GM12878 (cell line): ENCODE measurements at regions not wholly inside any gene's neighbourhood (a gene's known extent, or its start where the extent isn't known, plus 50 kb on each side); places are given as distances from the start of the nearest gene placed in this dataset.

Experiments
- ATAC-seq: fragments of 200-7000 bp; cut with Tn5 transposase; 3 replicates; pipeline ENCODE4 v1.9.1; 2020; ENCODE audit warnings: mild to moderate bottlenecking, moderate library complexity
- BruUV-seq: library from RNA; stranded (reverse); fragments of 400-500 nt; replicated peaks from 2 replicates; lab custom pipeline; 2021; lab: Mats Ljungman, UMichigan
- CTCF ChIA-PET: fragments of 300-600 bp; sonication (Branson Sonifier 250); formaldehyde crosslinking; extraction: SDS; loops from one replicate; lab custom pipeline; 2021; ENCODE audit warnings: inconsistent platforms; lab: Yijun Ruan, JAX
- POLR2A ChIA-PET: fragments of 350-600 bp; formaldehyde crosslinking; extraction: SDS; loops from one replicate; lab custom pipeline; 2021; ENCODE audit warnings: inconsistent platforms; lab: Charles Lee
- RAD21 ChIA-PET: fragments of 300-600 bp; sonication (Branson Sonifier 250); formaldehyde crosslinking; loops from one replicate; lab custom pipeline; 2023; ENCODE audit warnings: antibody characterized with exemption; ENCODE audit not compliant: unreplicated experiment; lab: Charles Lee
- SMC1A ChIA-PET: fragments of 300-600 bp; sonication (Branson Sonifier 250); formaldehyde crosslinking; loops from one replicate; lab custom pipeline; 2023; ENCODE audit not compliant: unreplicated experiment, uncharacterized antibody; lab: Charles Lee
- DNase-seq: peaks from one replicate; pipeline ENCODE4 v3.0.0-alpha.2; 2011; ENCODE audit warnings: low read depth, low spot score
- FAIRE-seq: peaks from 3 replicates; lab custom pipeline; 2011; peaks lifted over from hg19 to GRCh38; lab: Jason Lieb, UNC
- H2AFZ ChIP-seq: 2 replicates; pipeline ENCODE4 v1.6.0; 2011; ENCODE audit warnings: low read depth, low read length, control low read depth; ENCODE audit not compliant: control insufficient read depth
- H3K27ac ChIP-seq: 2 replicates; pipeline ENCODE4 v1.5.1; 2011; ENCODE audit warnings: control low read depth; ENCODE audit not compliant: control insufficient read depth, insufficient read depth
- H3K27me3 ChIP-seq, 2 experiments: replicated peaks in 1 of 2; 2 replicates each; pipeline versions ENCODE4 v1.6.0 to v1.6.1; 2011; ENCODE audit warnings: low read length in 1 of 2; ENCODE audit not compliant: control insufficient read depth in 2 of 2, insufficient read depth in 2 of 2
- H3K36me3 ChIP-seq, 2 experiments: 2 replicates each; pipeline ENCODE4 v1.5.1; 2011; ENCODE audit warnings: low read length in 1 of 2; ENCODE audit not compliant: control insufficient read depth in 2 of 2, insufficient read depth in 2 of 2
- H3K4me1 ChIP-seq: 2 replicates; pipeline ENCODE4 v1.6.1; 2011; ENCODE audit warnings: mild to moderate bottlenecking, low read length, moderate library complexity, mixed read lengths; ENCODE audit not compliant: control insufficient read depth, insufficient read depth
- H3K4me2 ChIP-seq: 2 replicates; pipeline ENCODE4 v1.6.0; 2011; ENCODE audit warnings: control low read depth; ENCODE audit not compliant: control insufficient read depth, insufficient read depth
- H3K4me3 ChIP-seq: fragments of 200-600 bp; sonication (generic); 2 replicates; pipeline ENCODE4 v1.5.1; 2016
- H3K79me2 ChIP-seq: 2 replicates; pipeline ENCODE4 v1.6.0; 2011; ENCODE audit warnings: low read length; ENCODE audit not compliant: control insufficient read depth, insufficient read depth
- H3K9ac ChIP-seq: 2 replicates; pipeline ENCODE4 v1.8.0; 2011; ENCODE audit warnings: low read length, control low read depth, mixed read lengths; ENCODE audit not compliant: control insufficient read depth, insufficient read depth
- H3K9me3 ChIP-seq: replicated peaks from 3 replicates; pipeline ENCODE4 v1.5.1; 2011; ENCODE audit warnings: mild to moderate bottlenecking, low read length; ENCODE audit not compliant: control insufficient read depth, insufficient read depth
- H4K20me1 ChIP-seq: 2 replicates; pipeline ENCODE4 v1.6.0; 2011; ENCODE audit not compliant: control insufficient read depth, insufficient read depth
- BHLHE40 ChIP-seq, 2 experiments: fragments of 450-650 bp in 1 of 2; IDR thresholded peaks; 2 replicates each; pipeline ENCODE4 v1.6.1; 2011 to 2017; ENCODE audit warnings: low read depth in 2 of 2, borderline replicate concordance in 1 of 2, improper control_type of control experiment in 1 of 2, low read length in 1 of 2, mild to moderate bottlenecking in 1 of 2
- CEBPZ ChIP-seq: fragments of 150-350 bp; IDR thresholded peaks from 2 replicates; pipeline ENCODE4 v1.6.1; 2016; ENCODE audit warnings: low read depth, low read length
- CREB1 ChIP-seq: IDR thresholded peaks from 2 replicates; pipeline ENCODE4 v1.6.1; 2012; ENCODE audit warnings: low read depth, mild to moderate bottlenecking, inconsistent platforms
- CUX1 ChIP-seq: IDR thresholded peaks from 2 replicates; pipeline ENCODE4 v1.6.1; 2012; ENCODE audit warnings: improper control_type of control experiment, low read depth, low read length; ENCODE audit not compliant: insufficient replicate concordance
- E2F4 ChIP-seq: IDR thresholded peaks from 2 replicates; pipeline ENCODE4 v1.6.1; 2012; ENCODE audit warnings: low read depth, low read length, improper control_type of control experiment
- ESRRA ChIP-seq: IDR thresholded peaks from 2 replicates; pipeline ENCODE4 v1.6.1; 2012; ENCODE audit warnings: mild to moderate bottlenecking, low read length, improper control_type of control experiment
- MAX ChIP-seq: IDR thresholded peaks from 2 replicates; pipeline ENCODE4 v1.6.1; 2012; ENCODE audit warnings: low read depth, low read length, improper control_type of control experiment
- NFYB ChIP-seq: IDR thresholded peaks from 2 replicates; pipeline ENCODE4 v1.6.1; 2011; ENCODE audit warnings: low read depth, mild to moderate bottlenecking, low read length, improper control_type of control experiment, moderate library complexity; ENCODE audit not compliant: insufficient read depth
- POU2F2 ChIP-seq: IDR thresholded peaks from 3 replicates; pipeline ENCODE4 v1.6.1; 2011; ENCODE audit warnings: low read depth, mild to moderate bottlenecking, low read length, borderline replicate concordance
- STAT1 ChIP-seq: fragments of 450-650 bp; conservative IDR thresholded peaks from 2 replicates; pipeline ENCODE4 v1.6.1; 2014; ENCODE audit warnings: antibody characterized with exemption, mild to moderate bottlenecking
- ZNF384 ChIP-seq: IDR thresholded peaks from 2 replicates; pipeline ENCODE4 v1.6.1; 2012; ENCODE audit warnings: low read depth, mild to moderate bottlenecking, low read length, improper control_type of control experiment, borderline replicate concordance
- WGBS: methylation state at CpG from one replicate; pipeline ENCODE4 v1.1.6; 2016; ENCODE audit warnings: low lambda C conversion rate; ENCODE audit not compliant: insufficient replicate concordance, insufficient coverage; ENCODE audit errors: missing lambda C conversion rate; 5-methylcytosine and 5-hydroxymethylcytosine counted together
- in situ Hi-C: fragments of 300-500 bp; cut with MboI; formaldehyde crosslinking; loops from 9 replicates; pipeline ENCODE4 v1.14.3; 2018; ENCODE audit warnings: mixed read lengths
- intact Hi-C: fragments of 100-400 bp; cut with micrococcal nuclease; formaldehyde crosslinking; loops from one replicate; pipeline ENCODE4 v1.14.2; 2022; ENCODE audit not compliant: unreplicated experiment

GRCh38 chr6:139706912-139707311 lies 332.5 kb upstream of the CITED2 start:
- Histone ChIP-seq H3K27ac (no peak overlapping the region), H3K4me2 (no peak overlapping the region), H3K27me3 (no peaks in the 10 kb centered on the region), H2AFZ (no peak overlapping the region), H3K4me3 (no peak overlapping the region), H3K79me2 (no peaks in the 10 kb centered on the region), H3K9ac (no peak overlapping the region), H3K9me3 (no peaks in the 10 kb centered on the region), H3K4me1 (no peaks in the 10 kb centered on the region), H3K36me3 (no peaks in the 10 kb centered on the region), H4K20me1 (no peaks in the 10 kb centered on the region)
- FAIRE-seq: no peak
- CTCF ChIA-PET: interaction anchor here (0.8 to 1.1 kb wide), 3 partner anchors 10 to 25 kb away, joined by 3 read pairs; no protein-coding TSS in a partner anchor
- no peak for ATAC-seq
- in situ Hi-C loops (no loop called here), intact Hi-C loops (no loop called here)
- BruUV-seq: no TSS peak
- SMC1A ChIA-PET: interaction anchor here (0.8 to 1.9 kb wide), 2 partner anchors 14 to 16 kb away, joined by 4 to 5 read pairs; no protein-coding TSS in a partner anchor
- POLR2A ChIA-PET: no interaction called here
- DNase-seq: no peak
- RAD21 ChIA-PET: interaction anchor here (0.6 to 1.1 kb wide), 2 partner anchors 14 to 336 kb away, joined by 4 read pairs; no protein-coding TSS in a partner anchor
- 6% methylated on average over 3 of the region's 3 CpGs for WGBS
- TF ChIP-seq NFYB: no peak
- no peak for TF ChIP-seq CUX1
- TF ChIP-seq E2F4: no peak
- TF ChIP-seq CEBPZ: no peak
- no peak for TF ChIP-seq POU2F2
- no peak for TF ChIP-seq CREB1
- TF ChIP-seq MAX: no peak
- no peak for TF ChIP-seq ZNF384
- no peak for TF ChIP-seq STAT1
- TF ChIP-seq ESRRA: no peak
- TF ChIP-seq BHLHE40 (IDR thresholded peaks at IDR 0.05; ENCODE audit: borderline replicate concordance in 1 of 2, low read depth in 2 of 2, low read length in 1 of 2): no peak
